GM19438 (cell line): ENCODE measurements at regions not wholly inside any gene's neighbourhood (a gene's known extent, or its start where the extent isn't known, plus 50 kb on each side); places are given as distances from the start of the nearest gene placed in this dataset.

Experiments used
- ATAC-seq: cut with Tn5 transposase; IDR thresholded peaks from one replicate; pipeline ENCODE4 v1.9.1; 2021; ENCODE audit warnings: low read depth; ENCODE audit not compliant: unreplicated experiment

- ATAC-seq: no peak
These were observed 54.1 kb upstream of the ARHGAP42 start for GRCh38 chr11:100632941-100633452.

DNA sequence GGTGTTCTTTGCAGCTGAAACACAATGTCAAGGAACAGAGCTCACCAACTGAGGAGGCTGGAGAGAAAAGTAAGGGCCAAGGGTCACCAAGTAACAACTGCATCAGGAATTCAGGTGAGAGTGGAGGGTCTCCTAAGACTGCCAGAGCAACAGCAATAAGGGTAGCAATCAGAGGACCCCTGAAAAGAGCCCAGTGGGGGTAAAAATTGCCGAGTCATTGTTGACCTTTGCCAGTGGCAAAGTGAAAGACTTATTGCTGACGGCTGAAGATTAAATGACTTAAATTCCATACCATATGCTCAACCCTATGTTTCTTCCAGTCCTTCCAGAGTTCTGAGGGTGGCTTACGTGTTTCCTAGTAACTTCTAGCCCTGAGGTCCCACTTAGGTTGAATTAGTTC lies 51.9 kb upstream of the ARHGAP42 start:
- ATAC-seq: no peak

DNA sequence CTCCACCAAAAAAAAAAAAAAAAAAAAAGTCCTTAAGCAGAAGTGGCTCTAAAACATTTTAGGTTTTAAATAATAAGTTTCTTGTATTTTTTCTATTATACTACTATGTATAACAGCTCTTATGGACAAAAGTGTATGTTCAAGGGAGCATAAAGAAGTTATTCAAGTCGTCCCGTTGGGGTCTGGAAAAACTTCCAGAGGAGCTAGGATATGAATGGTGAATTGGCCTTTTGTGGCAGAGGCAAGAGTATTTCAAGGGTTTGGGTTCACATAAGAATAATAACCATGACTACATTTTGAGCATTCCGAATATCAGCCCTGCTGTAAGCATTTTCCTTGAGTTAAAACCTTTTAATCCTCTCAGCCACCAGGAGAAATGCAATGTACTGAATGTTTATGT lies 50.6 kb upstream of the ARHGAP42 start:
- ATAC-seq: no peak
